GM18498 (cell line): ENCODE measurements at regions not wholly inside any gene's neighbourhood (a gene's known extent, or its start where the extent isn't known, plus 50 kb on each side); places are given as distances from the start of the nearest gene placed in this dataset.
A peak's percentile ranks its signal among the peaks of the same experiment; 100 is the strongest.

ENCODE experiments used
- ATAC-seq: cut with Tn5 transposase; IDR thresholded peaks from one replicate; pipeline ENCODE4 v1.9.1; 2021; ENCODE audit warnings: mild to moderate bottlenecking, moderate library complexity; ENCODE audit not compliant: unreplicated experiment

- ATAC-seq = no peak
Observed at GRCh38 chr9:79001012-79001411, 570.8 kb upstream of the TLE4 start.

- no peak for ATAC-seq
Observed at GRCh38 chr9:79003514-79003913, 568.3 kb upstream of the TLE4 start.

DNA sequence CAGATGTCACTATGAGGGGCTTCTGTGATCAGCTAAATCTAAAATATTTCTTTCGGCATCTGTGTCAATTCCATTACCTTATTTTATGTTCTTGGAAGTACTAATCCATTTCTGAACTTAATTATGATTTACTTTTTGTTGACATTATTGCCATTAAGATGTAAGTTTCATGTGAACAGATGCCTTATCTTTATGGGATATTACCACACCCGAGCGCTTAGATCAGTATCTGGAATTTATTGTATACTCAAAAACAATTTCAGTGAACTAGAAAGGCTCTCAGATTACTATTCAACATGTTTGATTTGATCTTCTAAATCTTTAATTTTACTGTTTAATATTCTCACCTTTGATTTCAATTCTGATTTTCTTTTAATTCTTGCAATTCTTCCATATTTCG, 567.7 kb upstream of the TLE4 start:
- ATAC-seq = no peak

- no peak for ATAC-seq
Observed at GRCh38 chr9:79006546-79006945, 565.2 kb upstream of the TLE4 start.

GRCh38 chr9:79007701-79008483, 563.9 kb upstream of the TLE4 start:
- ATAC-seq = peak; percentile 95

GRCh38 chr9:79008916-79009315, 562.8 kb upstream of the TLE4 start:
- ATAC-seq = no peak

GRCh38 chr9:79011461-79011860, 560.3 kb upstream of the TLE4 start:
- no peak for ATAC-seq

GRCh38 chr9:79012561-79012960, 559.2 kb upstream of the TLE4 start:
- no peak for ATAC-seq

- no peak for ATAC-seq
Observed at GRCh38 chr9:79013715-79014610, 557.8 kb upstream of the TLE4 start.

DNA sequence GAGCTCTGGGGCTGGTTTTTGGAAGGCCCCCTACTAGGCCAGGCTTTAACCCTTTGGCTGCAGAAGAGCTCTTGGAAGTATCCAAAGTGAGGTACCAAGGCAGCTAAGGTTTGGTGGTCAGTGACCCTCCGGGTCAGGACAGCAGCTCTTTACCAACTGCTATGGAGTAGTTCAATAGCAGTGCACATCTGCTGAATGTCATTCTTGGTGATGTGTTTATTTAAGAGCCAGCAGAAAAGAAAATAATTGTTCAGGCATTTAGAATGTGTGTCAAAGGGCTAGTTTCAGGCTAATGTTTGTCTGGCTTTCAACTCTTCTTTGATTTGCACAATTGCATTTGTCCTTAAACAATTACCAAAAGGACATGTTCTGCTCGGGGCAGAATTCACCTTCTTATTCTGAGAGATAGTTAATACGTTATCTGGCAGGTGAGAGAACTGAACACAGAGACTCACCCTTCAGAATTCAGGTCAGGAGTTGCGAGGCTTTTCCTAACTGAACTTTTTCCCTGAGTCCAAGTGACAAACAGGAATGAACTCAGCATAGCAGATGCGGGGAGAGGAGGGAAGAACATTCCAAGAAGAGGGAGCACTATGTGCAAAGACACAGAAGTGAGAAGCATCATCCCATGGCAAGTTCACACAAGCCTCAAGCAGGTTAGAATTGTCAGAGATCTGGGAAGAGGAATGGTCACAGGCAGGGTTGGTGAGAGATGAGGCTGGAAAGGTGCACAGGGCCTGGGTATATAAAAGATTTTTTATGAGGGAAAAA, 556.7 kb upstream of the TLE4 start:
- ATAC-seq = no peak

GRCh38 chr9:79015951-79016350, 555.8 kb upstream of the TLE4 start:
- ATAC-seq = no peak

DNA sequence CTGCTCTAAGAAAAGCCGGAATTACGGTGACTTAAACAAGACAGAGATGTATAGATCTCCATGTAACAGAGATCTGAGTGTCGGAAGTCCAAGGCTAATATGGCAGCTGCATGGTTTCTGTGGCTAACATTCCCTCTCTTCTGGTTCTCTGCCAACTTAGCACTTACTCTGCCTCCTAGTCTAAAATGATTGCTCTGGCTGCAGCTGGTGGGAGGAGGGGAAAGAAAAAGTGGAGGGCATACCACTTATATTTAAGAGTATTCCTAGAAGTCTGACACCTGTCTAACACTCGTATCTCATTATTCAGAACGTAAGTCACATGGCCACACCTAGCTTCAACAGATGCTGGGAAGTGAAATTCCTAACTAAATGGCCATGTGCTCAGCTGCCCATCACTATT, 551.5 kb upstream of the TLE4 start:
- no peak for ATAC-seq

- ATAC-seq = no peak
Observed at GRCh38 chr9:79021084-79021483, 550.7 kb upstream of the TLE4 start.

GRCh38 chr9:79023134-79023580, 548.6 kb upstream of the TLE4 start:
- no peak for ATAC-seq

DNA sequence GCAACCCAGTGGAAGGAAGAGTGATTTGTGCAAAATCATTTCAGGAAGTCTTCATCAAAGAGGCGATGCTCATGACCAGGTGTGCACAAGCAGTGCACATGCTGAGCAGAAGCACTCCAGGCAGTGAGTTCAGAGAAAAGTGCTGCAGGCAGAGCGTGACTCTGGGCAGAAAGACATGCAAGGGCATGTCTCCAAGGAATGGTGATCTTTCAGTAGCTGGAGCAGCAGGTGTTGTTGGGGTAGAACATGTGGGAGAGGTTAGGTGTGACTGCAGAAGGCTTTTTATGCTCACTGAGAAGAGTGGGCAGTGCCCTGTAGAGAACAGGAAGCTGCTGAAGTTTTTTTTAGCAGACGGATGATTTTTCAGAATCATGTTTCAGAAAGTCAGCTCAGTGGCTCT, 545.4 kb upstream of the TLE4 start:
- peak; percentile 83 for ATAC-seq

DNA sequence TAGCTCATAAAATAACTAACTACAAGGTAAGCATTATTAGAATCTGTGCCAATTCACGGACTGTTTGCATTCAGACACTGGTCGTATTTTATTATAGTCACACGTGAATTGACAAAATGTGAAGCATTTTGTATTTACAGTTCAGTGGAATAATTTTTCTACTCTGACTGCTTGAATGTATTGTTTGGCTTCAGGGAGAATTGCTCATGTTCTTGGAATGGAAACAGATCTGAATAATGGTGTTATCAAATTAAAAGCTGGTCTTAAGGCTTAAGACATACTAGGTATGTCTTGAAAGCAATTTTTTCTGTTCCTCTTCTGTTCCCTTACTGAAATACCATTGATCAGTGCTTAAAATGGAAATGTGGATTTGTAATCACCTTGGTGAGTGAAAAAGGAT, 543.7 kb upstream of the TLE4 start:
- ATAC-seq = no peak

DNA sequence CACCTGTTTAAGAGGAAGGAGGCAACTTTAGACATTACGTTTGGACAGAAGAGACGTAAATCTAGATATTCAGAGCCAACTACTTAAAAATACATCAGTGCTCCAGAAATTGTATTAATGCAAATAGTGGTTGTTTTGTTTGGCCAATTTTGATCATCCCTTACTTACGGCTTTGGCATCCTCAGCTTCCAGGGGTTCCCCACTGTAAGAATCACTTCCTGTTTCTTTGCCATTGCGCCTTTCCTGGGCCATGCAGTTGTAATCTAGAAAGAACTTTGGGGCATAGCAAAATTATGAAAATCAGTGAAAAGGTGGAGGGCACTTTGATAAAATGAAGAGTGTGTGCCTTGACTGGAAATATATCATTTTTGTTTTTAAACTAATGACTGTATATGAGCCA, 537.2 kb upstream of the TLE4 start:
- no peak for ATAC-seq

GRCh38 chr9:79037338-79037737, 534.4 kb upstream of the TLE4 start:
- no peak for ATAC-seq

DNA sequence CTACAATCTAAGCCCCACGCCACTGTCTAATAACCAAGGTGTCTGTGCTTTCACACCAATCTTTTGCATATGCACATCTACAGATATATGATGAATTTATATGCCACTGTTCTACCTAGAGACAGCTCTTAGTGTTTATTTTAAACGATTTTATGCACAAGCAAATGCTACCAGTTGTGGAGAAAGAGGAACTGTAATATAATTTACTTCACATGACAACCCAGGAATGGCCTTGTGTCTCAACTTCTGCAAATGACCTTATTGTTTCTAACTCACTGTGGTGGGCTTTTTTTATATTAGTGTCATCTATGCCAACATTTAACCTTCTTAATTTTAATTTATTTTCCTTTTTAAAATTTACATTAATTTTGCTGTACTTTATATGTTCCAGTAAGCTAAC, 531.1 kb upstream of the TLE4 start:
- ATAC-seq = no peak

DNA sequence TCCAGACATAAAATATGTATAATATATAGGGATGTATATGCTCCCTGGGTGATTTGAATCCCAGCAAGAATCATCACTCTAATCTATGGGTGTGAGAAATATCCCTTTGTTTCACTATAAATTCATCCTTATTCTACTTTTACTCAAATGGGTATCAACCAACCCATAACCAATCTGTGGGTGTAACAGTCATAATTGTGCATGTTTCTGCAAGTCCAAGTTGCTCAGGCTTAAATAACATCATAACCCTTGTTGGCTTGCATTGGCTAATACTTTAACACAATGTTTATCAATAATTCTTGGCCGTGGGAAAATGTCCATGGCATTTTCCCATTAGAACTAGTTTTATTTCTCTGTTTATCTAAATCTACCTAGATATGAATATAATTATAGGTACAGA, 530.5 kb upstream of the TLE4 start:
- ATAC-seq = no peak

DNA sequence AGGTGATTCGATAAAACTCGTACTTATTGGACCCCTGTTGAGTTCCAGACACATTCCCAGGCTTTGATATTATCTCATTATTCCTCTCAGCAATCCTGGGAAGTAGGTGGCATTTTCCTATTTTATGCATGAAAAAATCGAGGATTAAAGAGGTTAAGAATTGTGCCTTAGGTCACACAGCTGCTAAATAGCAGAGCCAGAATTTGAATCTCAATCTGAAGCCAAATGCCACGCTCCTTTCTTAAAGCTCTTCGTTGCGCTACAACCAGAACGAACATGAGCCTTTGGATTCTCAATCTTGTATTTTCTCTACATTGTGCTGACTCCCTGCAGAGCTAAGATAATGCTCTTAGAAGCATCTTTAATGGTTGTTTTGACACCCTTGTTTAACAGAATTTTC, 527.8 kb upstream of the TLE4 start:
- ATAC-seq = no peak
